Osteocyte (in vitro differentiated cells): ENCODE measurements at regions not wholly inside any gene's neighbourhood (a gene's known extent, or its start where the extent isn't known, plus 50 kb on each side); places are given as distances from the start of the nearest gene placed in this dataset.

Experiments used
- DNase-seq: peaks from one replicate; pipeline ENCODE4 v3.0.0; 2021; ENCODE audit warnings: mixed read lengths; ENCODE audit not compliant: unreplicated experiment; ENCODE audit errors: extremely low spot score
- H3K27ac Mint-ChIP-seq: one replicate; pipeline ENCODE4 v1.8.0; 2021; ENCODE audit warnings: mild to moderate bottlenecking, mixed read lengths; ENCODE audit not compliant: unreplicated experiment
- H3K27me3 Mint-ChIP-seq: one replicate; pipeline ENCODE4 v1.8.0; 2021; ENCODE audit warnings: mixed read lengths; ENCODE audit not compliant: unreplicated experiment
- H3K36me3 Mint-ChIP-seq: one replicate; pipeline ENCODE4 v1.8.0; 2021; ENCODE audit warnings: mixed read lengths; ENCODE audit not compliant: unreplicated experiment
- H3K4me1 Mint-ChIP-seq: one replicate; pipeline ENCODE4 v1.8.0; 2021; ENCODE audit warnings: mixed read lengths; ENCODE audit not compliant: unreplicated experiment
- H3K4me3 Mint-ChIP-seq: one replicate; pipeline ENCODE4 v1.8.0; 2021; ENCODE audit warnings: mild to moderate bottlenecking, moderate library complexity, mixed read lengths; ENCODE audit not compliant: unreplicated experiment
- H3K9me3 Mint-ChIP-seq: one replicate; pipeline ENCODE4 v1.8.0; 2021; ENCODE audit warnings: mixed read lengths; ENCODE audit not compliant: unreplicated experiment
- TF ChIP-seq, protein P1 (sequence below): fragments of 200-600 bp; sonication (generic); IDR thresholded peaks from 2 replicates; pipeline ENCODE4 v1.5.0; 2021; ENCODE audit warnings: antibody characterized with exemption, mild to moderate bottlenecking, moderate library complexity

DNA sequence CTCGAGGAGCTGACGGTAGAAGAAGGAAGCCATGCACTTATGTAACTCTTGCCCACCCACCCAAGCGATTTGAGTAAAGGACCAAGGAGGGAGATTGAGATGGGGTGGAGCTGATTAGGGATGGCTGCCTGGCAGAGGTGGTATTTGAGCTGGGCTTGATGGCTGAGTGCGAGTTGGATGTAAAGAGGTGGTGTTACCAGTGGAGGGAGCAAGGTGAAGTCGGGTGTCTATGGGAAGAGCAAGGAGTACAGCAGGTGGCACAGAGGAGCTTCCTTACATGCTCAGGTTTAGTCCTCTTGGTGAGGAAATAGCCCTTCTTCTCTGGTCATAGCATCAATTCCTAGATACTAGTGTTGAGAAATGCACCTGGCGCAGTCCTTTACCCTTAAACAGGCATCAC lies 294.2 kb upstream of the SKOR2 start:
- Mint-ChIP-seq H3K9me3 (peaks cover 3% of the 10 kb centered on the region), H3K36me3 (no peaks in the 10 kb centered on the region), H3K27ac (no peak overlapping the region), H3K4me3 (no peak overlapping the region), H3K27me3 (no peaks in the 10 kb centered on the region), H3K4me1 (no peaks in the 10 kb centered on the region)
- TF ChIP-seq, protein P1, sequence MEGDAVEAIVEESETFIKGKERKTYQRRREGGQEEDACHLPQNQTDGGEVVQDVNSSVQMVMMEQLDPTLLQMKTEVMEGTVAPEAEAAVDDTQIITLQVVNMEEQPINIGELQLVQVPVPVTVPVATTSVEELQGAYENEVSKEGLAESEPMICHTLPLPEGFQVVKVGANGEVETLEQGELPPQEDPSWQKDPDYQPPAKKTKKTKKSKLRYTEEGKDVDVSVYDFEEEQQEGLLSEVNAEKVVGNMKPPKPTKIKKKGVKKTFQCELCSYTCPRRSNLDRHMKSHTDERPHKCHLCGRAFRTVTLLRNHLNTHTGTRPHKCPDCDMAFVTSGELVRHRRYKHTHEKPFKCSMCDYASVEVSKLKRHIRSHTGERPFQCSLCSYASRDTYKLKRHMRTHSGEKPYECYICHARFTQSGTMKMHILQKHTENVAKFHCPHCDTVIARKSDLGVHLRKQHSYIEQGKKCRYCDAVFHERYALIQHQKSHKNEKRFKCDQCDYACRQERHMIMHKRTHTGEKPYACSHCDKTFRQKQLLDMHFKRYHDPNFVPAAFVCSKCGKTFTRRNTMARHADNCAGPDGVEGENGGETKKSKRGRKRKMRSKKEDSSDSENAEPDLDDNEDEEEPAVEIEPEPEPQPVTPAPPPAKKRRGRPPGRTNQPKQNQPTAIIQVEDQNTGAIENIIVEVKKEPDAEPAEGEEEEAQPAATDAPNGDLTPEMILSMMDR, result no peak
- DNase-seq, result peak; percentile 38

DNA sequence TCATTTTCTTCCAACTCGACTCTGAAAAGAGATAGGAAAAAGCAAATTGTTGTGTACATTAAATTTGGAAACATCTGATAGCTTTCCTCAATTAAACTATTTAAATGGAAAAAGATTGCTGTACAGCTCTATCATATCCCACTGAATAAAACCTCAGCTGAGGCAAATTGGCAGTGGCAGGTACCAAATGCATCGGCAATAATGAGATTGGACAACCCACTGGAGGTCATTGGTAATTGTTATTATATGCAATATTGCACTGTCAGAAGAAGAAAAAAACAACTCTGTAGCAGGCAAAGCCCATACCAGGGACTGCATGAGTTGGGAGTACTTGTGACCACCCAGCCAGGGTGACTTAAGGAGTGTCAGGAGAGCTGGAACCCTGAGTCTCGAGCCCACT lies 291.6 kb upstream of the SKOR2 start:
- Mint-ChIP-seq H3K36me3 (no peaks in the 10 kb centered on the region), H3K9me3 (peaks cover 3% of the 10 kb centered on the region), H3K4me1 (no peaks in the 10 kb centered on the region), H3K27ac (no peak overlapping the region), H3K4me3 (no peak overlapping the region), H3K27me3 (no peaks in the 10 kb centered on the region)
- peak; percentile 36 for DNase-seq
- TF ChIP-seq, protein P1, result no peak

DNA sequence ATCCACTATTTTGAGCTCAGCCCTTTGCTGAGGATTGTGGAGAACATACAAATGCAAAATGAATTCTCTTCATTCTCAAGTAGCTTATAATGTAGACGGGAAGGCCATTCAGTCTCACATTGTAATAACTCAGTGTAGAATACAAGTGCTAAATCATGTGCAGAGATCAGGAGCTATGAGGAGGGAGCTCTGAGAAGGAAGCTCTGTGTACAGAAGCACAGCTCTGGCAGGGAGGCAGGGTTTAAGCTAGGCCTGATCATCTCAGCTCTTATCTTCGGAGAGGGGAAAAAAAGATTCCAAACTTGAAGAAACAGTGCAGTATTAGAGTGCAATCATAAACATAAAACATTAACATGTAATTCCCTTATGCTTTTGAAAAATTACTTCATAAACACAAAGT lies 291.1 kb upstream of the SKOR2 start:
- Mint-ChIP-seq H3K4me3 (no peak overlapping the region), H3K4me1 (no peaks in the 10 kb centered on the region), H3K9me3 (peaks cover 3% of the 10 kb centered on the region), H3K36me3 (no peaks in the 10 kb centered on the region), H3K27me3 (no peaks in the 10 kb centered on the region), H3K27ac (no peak overlapping the region)
- TF ChIP-seq, protein P1, result no peak
- no peak for DNase-seq

DNA sequence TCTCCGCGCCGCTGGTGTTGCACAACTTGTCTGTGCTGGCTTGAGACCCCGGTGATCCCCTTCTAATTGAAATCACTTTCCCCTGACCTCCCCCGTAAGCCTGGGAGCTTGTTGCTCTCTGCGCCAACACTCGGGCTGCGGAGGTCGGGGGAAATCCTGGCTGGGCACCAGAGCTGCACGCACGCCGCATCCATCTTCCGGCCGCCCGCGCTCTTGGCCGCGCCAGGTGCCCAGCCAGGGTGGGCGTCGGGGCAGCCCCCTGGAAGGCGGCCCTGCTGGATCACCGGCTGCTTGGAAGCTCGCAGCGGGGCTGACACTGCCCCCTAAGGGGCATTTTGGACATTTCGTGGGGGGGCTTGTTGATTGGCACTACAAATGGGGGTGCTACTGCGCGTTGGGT lies 280.3 kb upstream of the SKOR2 start:
- H3K27me3 Mint-ChIP-seq, result no peaks in the 10 kb centered on the region
- no peak overlapping the region for H3K27ac Mint-ChIP-seq

DNA sequence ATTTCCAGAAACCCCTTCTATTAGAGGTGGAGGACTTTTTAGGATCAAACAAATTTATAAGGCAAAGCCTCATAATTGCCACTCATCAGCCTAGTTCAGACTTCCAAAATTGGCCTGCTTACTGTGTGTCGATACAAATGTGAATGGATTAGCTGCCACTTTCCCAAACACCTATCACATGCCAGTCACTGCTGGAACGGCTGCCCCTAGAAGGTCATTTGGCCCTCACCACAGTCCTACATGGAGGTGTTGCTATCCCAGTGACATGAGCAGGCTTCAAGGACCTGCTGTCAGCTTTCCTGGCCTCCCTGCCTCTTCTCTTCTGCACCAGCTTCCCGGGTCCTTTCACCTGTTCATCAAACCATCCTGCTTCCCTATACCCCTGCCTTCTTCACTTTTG lies 279.2 kb upstream of the SKOR2 start:
- Mint-ChIP-seq H3K27ac (no peak overlapping the region), H3K36me3 (no peaks in the 10 kb centered on the region), H3K4me3 (no peak overlapping the region), H3K4me1 (no peaks in the 10 kb centered on the region), H3K27me3 (no peaks in the 10 kb centered on the region), H3K9me3 (no peaks in the 10 kb centered on the region)
- no peak for DNase-seq
- TF ChIP-seq, protein P1, result no peak

More for the DNA sequence above, 280.3 kb upstream of the SKOR2 start:
- no peaks in the 10 kb centered on the region for H3K9me3 Mint-ChIP-seq
- TF ChIP-seq, protein P1, result no peak
- no peak overlapping the region for H3K4me3 Mint-ChIP-seq
- H3K4me1 Mint-ChIP-seq, result no peaks in the 10 kb centered on the region
- no peaks in the 10 kb centered on the region for H3K36me3 Mint-ChIP-seq
- DNase-seq, result no peak
